GM19351 (cell line): ENCODE measurements at regions not wholly inside any gene's neighbourhood (a gene's known extent, or its start where the extent isn't known, plus 50 kb on each side); places are given as distances from the start of the nearest gene placed in this dataset.
"Not testable (repeated sequence)": the region's sequence is repeated elsewhere in the genome, so short reads cannot be mapped to it uniquely, and the experiment has no call there.

ENCODE experiments used
- ATAC-seq: cut with Tn5 transposase; IDR thresholded peaks from one replicate; pipeline ENCODE4 v1.9.1; 2021; ENCODE audit warnings: mild to moderate bottlenecking, moderate library complexity; ENCODE audit not compliant: unreplicated experiment

- not testable (repeated sequence) for ATAC-seq
Measured at GRCh38 chrX:71822314-71822713, 59.2 kb downstream of the CXorf49B start.

- no peak for ATAC-seq
Measured at GRCh38 chrX:71823391-71824057, 60.4 kb downstream of the CXorf49B start.

- no peak for ATAC-seq
Measured at GRCh38 chrX:71828086-71828485, 64.9 kb downstream of the CXorf49B start.

GRCh38 chrX:71838092-71838491 lies 72.6 kb upstream of the NHSL2 start:
- not testable (repeated sequence) for ATAC-seq

GRCh38 chrX:71846429-71846828 lies 64.2 kb upstream of the NHSL2 start:
- no peak for ATAC-seq

- no peak for ATAC-seq
Measured at GRCh38 chrX:71852182-71852581, 58.5 kb upstream of the NHSL2 start.

- peak; percentile 51 for ATAC-seq
Measured at GRCh38 chrX:71859637-71860036, 51.0 kb upstream of the NHSL2 start.
